K562 (cell line): ENCODE measurements at regions not wholly inside any gene's neighbourhood (a gene's known extent, or its start where the extent isn't known, plus 50 kb on each side); places are given as distances from the start of the nearest gene placed in this dataset.

ENCODE experiments used
- ATAC-seq: fragments of 200-7000 bp; cut with Tn5 transposase; 3 replicates; pipeline ENCODE4 v1.9.1; 2020; ENCODE audit warnings: moderate library complexity
- BruUV-seq: library from RNA; stranded (reverse); fragments of 400-500 nt; replicated peaks from 2 replicates; lab custom pipeline; 2021; lab: Mats Ljungman, UMichigan
- CTCF ChIA-PET: fragments of 300-600 bp; formaldehyde crosslinking; extraction: SDS; loops from one replicate; lab custom pipeline; 2021; ENCODE audit warnings: low intra/inter-chr PET ratio; lab: Yijun Ruan, JAX
- POLR2A ChIA-PET: fragments of 300-600, 350-650 bp; sonication (Branson Sonifier 250); formaldehyde crosslinking; extraction: SDS; loops from one replicate; lab custom pipeline; 2021; ENCODE audit warnings: antibody characterized with exemption, inconsistent platforms; lab: Yijun Ruan, JAX
- DNase-seq, 4 experiments: peaks; one replicate each; pipeline versions ENCODE4 v3.0.0 to v3.0.0-alpha.2; 2011 to 2018; ENCODE audit warnings: low spot score in 3 of 4, mixed read lengths in 3 of 4; ENCODE audit errors: extremely low read depth in 1 of 4
- FAIRE-seq: peaks from 2 replicates; lab custom pipeline; 2011; peaks lifted over from hg19 to GRCh38; lab: Jason Lieb, UNC
- H2AFZ ChIP-seq: 2 replicates; pipeline ENCODE4 v1.6.0; 2011; ENCODE audit warnings: low read depth, low read length, control low read depth, inconsistent platforms
- H3K27ac ChIP-seq: fragments of 200-600 bp; 3 replicates; pipeline ENCODE4 v1.8.0; 2011; ENCODE audit warnings: low read depth, mild to moderate bottlenecking, control low read depth, inconsistent platforms, low read length, moderate library complexity, mixed read lengths; ENCODE audit errors: extremely low read depth
- H3K27me3 ChIP-seq, 2 experiments: fragments of 300-600 bp in 1 of 2; 2 replicates in 1 of 2; 3 replicates in 1 of 2; pipeline versions ENCODE4 v1.6.0 to v1.8.0; 2011; ENCODE audit warnings: inconsistent platforms in 2 of 2, low read length in 2 of 2, mild to moderate bottlenecking in 1 of 2, mixed read lengths in 1 of 2, moderate library complexity in 1 of 2; ENCODE audit not compliant: control insufficient read depth in 2 of 2, insufficient read depth in 2 of 2
- H3K36me3 ChIP-seq: fragments of 300-600 bp; 3 replicates; pipeline ENCODE4 v1.8.0; 2011; ENCODE audit warnings: mild to moderate bottlenecking, low read length, inconsistent platforms; ENCODE audit not compliant: control insufficient read depth, insufficient read depth
- H3K4me1 ChIP-seq, 2 experiments: fragments of 200-600 bp in 1 of 2; replicated peaks in 1 of 2; 2 replicates in 1 of 2; 3 replicates in 1 of 2; pipeline versions ENCODE4 v1.5.1 to v1.8.0; 2011; ENCODE audit warnings: inconsistent platforms in 2 of 2, low read length in 2 of 2, mild to moderate bottlenecking in 1 of 2, mixed read lengths in 1 of 2, moderate library complexity in 1 of 2; ENCODE audit not compliant: control insufficient read depth in 2 of 2, insufficient read depth in 2 of 2
- H3K4me2 ChIP-seq: 2 replicates; pipeline ENCODE4 v1.6.1; 2011; ENCODE audit warnings: low read length, control low read depth, inconsistent platforms, mixed read lengths; ENCODE audit not compliant: insufficient read depth
- H3K4me3 ChIP-seq: fragments of 200-600 bp; sonication (generic), shearing (Covaris generic); 2 replicates; pipeline ENCODE4 v1.5.1; 2016; ENCODE audit warnings: control low read depth, inconsistent platforms
- H3K79me2 ChIP-seq: fragments of 200-600 bp; 3 replicates; pipeline ENCODE4 v1.8.0; 2011; ENCODE audit warnings: low read length, inconsistent platforms; ENCODE audit not compliant: control insufficient read depth, insufficient read depth
- H3K9ac ChIP-seq, 2 experiments: 2 replicates each; pipeline versions ENCODE4 v1.6.0 to v1.6.1; 2011; ENCODE audit warnings: low read depth in 2 of 2, low read length in 2 of 2, control low read depth in 1 of 2, inconsistent platforms in 1 of 2, mild to moderate bottlenecking in 1 of 2, mixed read lengths in 1 of 2; ENCODE audit not compliant: insufficient read depth in 1 of 2
- H3K9me1 ChIP-seq: one replicate; pipeline ENCODE4 v1.6.0; 2011; ENCODE audit warnings: inconsistent platforms, mild to moderate bottlenecking, low read length, moderate library complexity; ENCODE audit not compliant: control insufficient read depth, insufficient read depth
- H3K9me3 ChIP-seq: replicated peaks from 2 replicates; pipeline ENCODE4 v1.5.1; 2011; ENCODE audit warnings: low read depth, low read length, inconsistent platforms; ENCODE audit not compliant: control insufficient read depth, insufficient read depth
- H4K20me1 ChIP-seq: replicated peaks from 2 replicates; pipeline ENCODE4 v1.6.1; 2011; ENCODE audit warnings: low read length, inconsistent platforms, mixed read lengths; ENCODE audit not compliant: control insufficient read depth, insufficient read depth
- ARID3B ChIP-seq: fragments of 250-450 bp; sonication (Bioruptor Pico); IDR thresholded peaks from 2 replicates; pipeline ENCODE4 v1.4.0; 2020; ENCODE audit warnings: borderline replicate concordance
- ATF6 ChIP-seq: sonication (generic); formaldehyde crosslinking; IDR thresholded peaks from 2 replicates; pipeline ENCODE4 v1.4.0; 2020; ENCODE audit warnings: mild to moderate bottlenecking, missing genetic modification reagents
- CEBPG ChIP-seq, 3 experiments: fragments of 200-800 bp in 1 of 3; sonication (Bioruptor generic) in 1 of 3; sonication (generic) in 1 of 3; formaldehyde crosslinking in 1 of 3; IDR thresholded peaks in 2 of 3; conservative IDR thresholded peaks in 1 of 3; 2 replicates each; pipeline versions ENCODE4 v1.6.1 to v1.8.0; 2016 to 2022; ENCODE audit warnings: missing compliant biosample characterization in 2 of 3, missing genetic modification characterization in 2 of 3, mild to moderate bottlenecking in 1 of 3, missing genetic modification reagents in 1 of 3
- CSDE1 ChIP-seq, 2 experiments: fragments of 450-650 bp; IDR thresholded peaks; 2 replicates each; pipeline ENCODE4 v1.6.1; 2016; ENCODE audit warnings: mild to moderate bottlenecking in 1 of 2
- CTBP1 ChIP-seq: fragments of 450-650 bp; IDR thresholded peaks from 2 replicates; pipeline ENCODE4 v1.6.1; 2016; ENCODE audit warnings: borderline replicate concordance
- GTF2B ChIP-seq: IDR thresholded peaks from 2 replicates; pipeline ENCODE4 v1.6.1; 2011; ENCODE audit not compliant: insufficient read length; ENCODE audit errors: extremely low read depth
- HDAC6 ChIP-seq: IDR thresholded peaks from 2 replicates; pipeline ENCODE4 v1.6.1; 2012; ENCODE audit warnings: low read depth, mild to moderate bottlenecking, control low read depth, inconsistent platforms, low read length, moderate library complexity
- HMGXB4 ChIP-seq: sonication (generic); formaldehyde crosslinking; IDR thresholded peaks from 2 replicates; pipeline ENCODE4 v1.8.1; 2023; ENCODE audit warnings: mild to moderate bottlenecking, missing genetic modification reagents
- HNRNPUL1 ChIP-seq: fragments of 200-400 bp; formaldehyde crosslinking; IDR thresholded peaks from 2 replicates; pipeline ENCODE4 v1.6.1; 2017; ENCODE audit warnings: low read length
- KAT2B ChIP-seq: IDR thresholded peaks from one replicate; pipeline ENCODE4 v1.6.1; 2012; ENCODE audit warnings: low read depth, mild to moderate bottlenecking, control low read depth, inconsistent platforms, low read length, moderate library complexity
- PHF21A ChIP-seq: fragments of 450-650 bp; IDR thresholded peaks from 2 replicates; pipeline ENCODE4 v1.6.1; 2017; ENCODE audit warnings: low read depth, borderline replicate concordance
- PML ChIP-seq: IDR thresholded peaks from 2 replicates; pipeline ENCODE4 v1.6.1; 2012; ENCODE audit warnings: low read length, inconsistent platforms
- POU5F1 ChIP-seq: fragments of 150-350 bp; IDR thresholded peaks from 2 replicates; pipeline ENCODE4 v1.6.1; 2014; ENCODE audit warnings: borderline replicate concordance, low read length, low read depth, mild to moderate bottlenecking; ENCODE audit not compliant: partially characterized antibody
- SETDB1 ChIP-seq: IDR thresholded peaks from one replicate; pipeline ENCODE4 v1.6.1; 2012; ENCODE audit warnings: low read length, control low read depth, inconsistent platforms
- TRIM25 ChIP-seq: fragments of 450-650 bp; IDR thresholded peaks from 2 replicates; pipeline ENCODE4 v1.7.0; 2016; ENCODE audit warnings: borderline replicate concordance
- ZNF75A ChIP-seq: fragments of 450-650 bp; formaldehyde crosslinking; IDR thresholded peaks from 2 replicates; pipeline ENCODE4 v1.4.0; 2020; ENCODE audit warnings: mild to moderate bottlenecking
- WGBS: fragments of 100-300 bp; shearing (Covaris generic); methylation state at CpG from one replicate; pipeline ENCODE4 v1.1.6; 2016; ENCODE audit warnings: low coverage, mixed read lengths; ENCODE audit not compliant: insufficient coverage; ENCODE audit errors: missing lambda C conversion rate; 5-methylcytosine and 5-hydroxymethylcytosine counted together
- in situ Hi-C: fragments of 300-500 bp; cut with MboI; formaldehyde crosslinking; loops from 4 replicates; pipeline ENCODE4 v1.15.0; 2018; ENCODE audit warnings: inconsistent platforms, mixed read lengths
- intact Hi-C: fragments of 100-400 bp; cut with micrococcal nuclease; formaldehyde crosslinking; loops from 2 replicates; pipeline ENCODE4 v1.14.2; 2022

- H3K79me2 ChIP-seq, result no peaks in the 10 kb centered on the region
- no peak for FAIRE-seq
- H3K4me1 ChIP-seq, result no peaks in the 10 kb centered on the region
- no peak overlapping the region for H3K27ac ChIP-seq
- no peak for TF ChIP-seq HNRNPUL1
- TF ChIP-seq ARID3B (CRISPR knock-in tag), result no peak
- no peak for TF ChIP-seq HDAC6
- no peak for TF ChIP-seq KAT2B
- TF ChIP-seq ATF6 (CRISPR knock-in tag), result no peak
- TF ChIP-seq POU5F1, result no peak
- TF ChIP-seq ZNF75A, result no peak
- TF ChIP-seq TRIM25, result no peak
- no peak for TF ChIP-seq CEBPG (CRISPR knock-in tag; IDR thresholded peaks at IDR 0.05)
- TF ChIP-seq CEBPG (tag; conservative IDR thresholded peaks at IDR 0.05 in 1 of 2, IDR thresholded peaks at IDR 0.05 in 1 of 2), result no peak
- no peak for TF ChIP-seq PML
- TF ChIP-seq PHF21A, result no peak
- no peak for TF ChIP-seq HMGXB4 (CRISPR knock-in tag)
- TF ChIP-seq SETDB1, result no peak
- TF ChIP-seq CSDE1 (IDR thresholded peaks at IDR 0.05), result no peak
- no peak for TF ChIP-seq GTF2B
- no peak for TF ChIP-seq CTBP1
- TF ChIP-seq, all 486 proteins: peak for 0
- Histone ChIP-seq H3K9ac (no peak overlapping the region), H2AFZ (no peak overlapping the region), H3K4me2 (no peak overlapping the region), H3K4me3 (no peak overlapping the region), H4K20me1 (no peaks in the 10 kb centered on the region), H3K36me3 (no peaks in the 10 kb centered on the region), H3K27me3 (no peaks in the 10 kb centered on the region), H3K9me3 (no peaks in the 10 kb centered on the region), H3K9me1 (no peaks in the 10 kb centered on the region)
- intact Hi-C loops (no loop called here), in situ Hi-C loops (no loop called here)
- no peak for DNase-seq
- POLR2A ChIA-PET, result no interaction called here
- CTCF ChIA-PET, result no interaction called here
- BruUV-seq, result no TSS peak
- ATAC-seq, result no peak
- WGBS, result 0% methylated on average over 3 of the region's 3 CpGs
Measured at GRCh38 chr2:116580209-116580608, 1234.3 kb upstream of the DDX18 start.
